ENCODE measurements at regions not wholly inside any gene's neighbourhood (a gene's known extent, or its start where the extent isn't known, plus 50 kb on each side); places are given as distances from the start of the nearest gene placed in this dataset.

DNA sequence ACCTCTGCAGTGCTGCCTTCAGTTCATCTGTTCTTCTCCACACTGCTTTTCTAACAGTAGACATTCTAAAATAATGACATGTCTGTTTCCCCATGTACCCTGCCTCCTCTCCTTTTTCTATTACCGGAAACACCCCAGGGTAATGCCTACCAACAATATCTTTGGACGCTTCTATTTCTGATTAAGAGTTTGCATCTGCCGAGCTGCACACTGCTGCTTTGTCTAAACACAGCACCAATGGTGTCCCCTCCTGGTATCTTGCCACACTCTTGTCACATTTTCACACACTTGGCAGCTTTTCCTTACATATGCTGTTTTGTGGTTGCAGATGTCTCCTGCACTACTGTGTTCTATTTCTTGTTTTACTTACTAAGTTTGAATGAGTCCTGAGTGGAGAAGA is 288.8 kb downstream of the GRIA2 start:
- no peak for DNase-seq

DNA sequence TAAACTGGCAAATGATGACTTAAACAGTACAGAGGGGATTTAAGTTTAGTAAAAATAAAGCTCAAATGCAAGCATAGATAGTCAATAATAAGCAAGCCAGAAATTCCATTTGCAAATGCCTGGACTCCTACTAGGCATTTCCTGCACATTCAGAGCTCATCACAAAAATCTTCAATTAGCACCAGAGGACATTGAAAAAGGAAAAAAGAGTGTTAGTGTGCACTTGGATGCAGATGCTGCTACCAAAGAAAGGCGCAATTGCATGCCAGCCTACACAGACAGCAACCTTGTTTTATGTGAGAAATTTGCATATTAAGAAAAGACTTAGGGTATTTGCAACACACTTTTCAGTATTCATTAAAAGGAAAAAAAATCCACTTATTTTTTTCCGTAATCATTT is 282.1 kb downstream of the GRIA2 start:
- no peak for DNase-seq

DNA sequence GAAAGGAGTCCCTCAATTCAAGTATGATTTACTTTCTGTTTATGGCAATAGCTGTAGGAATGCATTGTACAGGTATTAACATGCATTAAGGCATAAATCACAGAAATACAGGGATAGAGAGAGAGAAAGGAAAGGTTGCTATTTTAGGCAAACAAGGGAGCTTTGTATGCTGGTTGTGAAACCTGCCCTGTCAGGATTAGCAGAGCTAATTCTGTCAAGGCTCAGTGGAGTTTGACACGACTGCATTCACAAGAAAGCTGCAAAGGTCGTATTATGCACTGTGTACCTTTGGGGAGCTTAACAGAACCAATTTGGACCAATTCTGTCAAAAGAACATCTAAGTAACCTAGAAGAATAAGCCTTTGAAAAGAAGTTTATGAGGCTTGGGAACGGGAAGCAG is 239.3 kb downstream of the GRIA2 start:
- no peak for DNase-seq

DNA sequence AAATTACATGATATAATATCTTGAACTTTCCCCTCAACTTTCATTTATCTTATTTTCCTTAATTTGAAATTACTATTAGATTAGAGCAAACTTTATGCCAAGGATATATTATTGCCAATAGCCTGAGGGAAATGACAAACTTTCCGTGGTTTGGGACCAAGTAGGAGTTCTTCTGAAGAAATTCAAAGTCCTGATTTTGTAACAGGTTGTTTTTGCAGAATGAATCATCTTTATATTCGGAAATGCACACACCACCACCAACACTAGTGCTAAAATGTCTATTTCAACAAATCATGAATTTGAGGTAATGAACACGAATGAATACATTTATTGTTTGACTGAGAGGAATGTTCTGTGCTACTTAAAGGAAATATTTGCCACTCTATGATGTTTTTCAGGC is 226.7 kb downstream of the GRIA2 start:
- no peak for DNase-seq

DNA sequence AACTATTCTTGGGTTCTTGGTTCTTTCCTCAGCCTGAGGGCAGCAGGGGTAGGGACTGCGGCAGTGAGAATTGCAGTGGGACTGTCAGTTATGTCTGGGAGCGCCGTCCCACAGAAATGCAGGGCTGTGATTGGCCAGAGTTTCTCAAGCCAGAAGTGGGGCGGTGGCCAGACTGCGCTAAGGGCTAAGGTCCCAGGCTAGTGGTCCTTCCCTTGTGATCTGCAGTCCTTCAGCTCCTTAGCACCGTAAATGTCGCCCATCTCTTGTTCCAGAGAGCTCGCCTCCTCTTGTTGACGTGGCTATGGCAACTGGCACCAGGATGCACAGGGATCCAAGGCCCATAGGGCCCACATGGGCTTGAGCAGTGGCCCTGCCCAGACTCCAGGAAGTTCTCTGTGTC is 223.5 kb downstream of the GRIA2 start:
- no peak for DNase-seq

DNA sequence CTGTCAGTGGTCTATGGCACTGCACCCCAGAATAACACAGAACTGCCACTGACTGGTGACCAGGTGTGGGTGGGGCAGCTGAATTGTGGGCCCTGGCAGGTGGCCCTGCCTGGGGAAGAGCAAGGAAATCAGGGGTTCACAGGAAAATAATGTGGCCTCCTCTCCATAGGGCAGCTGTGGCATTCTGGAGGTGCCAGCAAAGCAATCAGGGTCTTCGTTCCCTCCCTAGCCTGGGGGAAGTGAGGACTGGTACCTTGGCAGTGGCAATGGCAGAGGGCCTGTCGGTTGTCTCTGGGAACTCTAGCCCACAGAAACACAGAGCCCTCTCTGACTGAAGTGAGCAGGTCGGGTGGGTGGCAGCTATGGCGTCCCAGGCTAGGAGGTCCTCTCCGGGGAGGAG is 223.0 kb downstream of the GRIA2 start:
- DNase-seq, result no peak

DNA sequence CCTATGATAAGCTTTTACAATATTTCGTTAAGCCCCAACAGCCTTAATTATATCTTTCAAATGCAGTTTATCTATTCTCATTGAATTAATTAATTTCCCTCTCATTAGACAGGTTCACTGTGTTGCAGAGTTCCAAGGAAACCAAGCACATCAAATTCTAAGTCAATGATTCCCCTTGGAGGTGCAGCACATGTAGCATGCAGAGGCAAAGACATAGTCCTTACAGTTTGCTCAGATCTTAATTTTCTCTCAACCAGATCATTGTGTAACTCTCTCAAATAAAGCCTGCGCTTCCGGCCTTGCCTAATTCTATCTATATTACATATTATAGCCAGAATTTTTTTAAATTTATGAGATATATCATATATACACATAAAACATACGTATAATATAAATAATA is 205.4 kb downstream of the GRIA2 start:
- DNase-seq, result no peak

DNA sequence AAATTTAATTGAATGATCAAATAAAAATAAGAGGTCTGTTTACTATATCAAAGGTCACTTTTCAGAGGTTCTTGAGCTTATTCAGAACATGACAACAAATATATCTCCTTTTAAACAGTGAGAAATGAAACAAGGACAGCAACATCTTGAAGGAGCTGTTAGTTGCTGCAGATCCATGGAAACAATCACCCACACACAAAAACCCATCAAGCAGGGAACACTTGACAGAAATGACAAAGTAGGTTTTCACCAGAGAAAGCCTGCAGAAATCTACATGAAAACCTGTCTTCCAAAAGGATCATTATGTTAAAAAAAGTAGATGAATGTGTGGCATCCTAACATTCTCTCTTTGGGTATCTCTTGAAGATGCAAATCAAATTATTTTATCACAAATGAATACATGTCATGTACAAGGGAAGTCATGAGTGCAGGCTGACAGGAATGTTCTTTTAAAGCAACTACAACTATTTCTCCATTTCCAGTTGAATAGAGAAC is 203.0 kb downstream of the GRIA2 start:
- no peak for DNase-seq

DNA sequence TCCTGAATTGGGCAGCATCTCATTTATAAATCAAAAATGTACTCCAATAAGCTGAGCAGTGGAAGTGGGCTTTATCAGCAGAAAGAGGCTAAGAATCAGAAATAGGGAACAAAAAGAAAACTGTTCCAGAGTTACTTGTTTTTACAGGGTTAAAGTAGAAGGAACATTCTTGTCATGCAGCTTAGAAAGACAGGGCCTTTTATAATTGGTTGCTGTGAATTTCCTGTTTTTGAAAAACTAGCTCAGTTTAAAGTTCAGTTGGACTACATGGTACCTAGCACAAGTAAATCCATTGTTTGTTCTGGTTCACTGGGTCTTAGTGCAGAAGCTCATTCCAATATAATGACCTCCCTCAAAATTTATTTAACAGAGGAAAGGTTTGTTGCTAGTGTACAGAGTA is 200.8 kb downstream of the GRIA2 start:
- no peak for DNase-seq

Measured in right kidney (tissue), 1 donor.